IMR-90 (cell line): ENCODE measurements at regions not wholly inside any gene's neighbourhood (a gene's known extent, or its start where the extent isn't known, plus 50 kb on each side); places are given as distances from the start of the nearest gene placed in this dataset.

ENCODE experiments used
- ATAC-seq: fragments of 200-7000 bp; cut with Tn5 transposase; 2 replicates; pipeline ENCODE4 v1.9.1; 2020; ENCODE audit warnings: low read depth, mild to moderate bottlenecking, moderate library complexity
- BruUV-seq: library from RNA; stranded (reverse); fragments of 400-500 nt; replicated peaks from 2 replicates; lab custom pipeline; 2021; lab: Mats Ljungman, UMichigan
- CTCF ChIA-PET: fragments of 300-600 bp; formaldehyde crosslinking; extraction: SDS; loops from one replicate; lab custom pipeline; 2021; ENCODE audit warnings: antibody characterized with exemption; lab: Yijun Ruan, JAX
- POLR2A ChIA-PET: fragments of 300-600 bp; sonication (Branson Sonifier 250); formaldehyde crosslinking; loops from one replicate; lab custom pipeline; 2022; ENCODE audit warnings: antibody characterized with exemption; ENCODE audit not compliant: unreplicated experiment; lab: Charles Lee
- DNase-seq: peaks from one replicate; pipeline ENCODE4 v3.0.0; 2013
- H2AFZ ChIP-seq: replicated peaks from 2 replicates; pipeline ENCODE3; 2013; ENCODE audit warnings: low read length, mild to moderate bottlenecking; ENCODE audit not compliant: poor library complexity
- H2AK5ac ChIP-seq: 2 replicates; pipeline ENCODE4 v1.6.1; 2013; ENCODE audit warnings: low read depth, low read length, inconsistent platforms
- H2AK9ac ChIP-seq: replicated peaks from 2 replicates; pipeline ENCODE3; 2013; ENCODE audit warnings: mild to moderate bottlenecking, low read depth, low read length, moderate library complexity; ENCODE audit not compliant: poor library complexity
- H2BK120ac ChIP-seq: 2 replicates; pipeline ENCODE4 v1.6.1; 2013; ENCODE audit warnings: low read depth, low read length, inconsistent platforms
- H2BK15ac ChIP-seq: 3 replicates; pipeline ENCODE4 v1.6.1; 2013; ENCODE audit warnings: low read depth, low read length, inconsistent platforms
- H2BK20ac ChIP-seq: 2 replicates; pipeline ENCODE4 v1.6.1; 2013; ENCODE audit warnings: low read depth, mild to moderate bottlenecking, inconsistent platforms, low read length, moderate library complexity
- H2BK5ac ChIP-seq: 2 replicates; pipeline ENCODE4 v1.6.1; 2013; ENCODE audit warnings: mild to moderate bottlenecking, low read depth, low read length, inconsistent platforms; ENCODE audit not compliant: poor library complexity, severe bottlenecking
- H3K14ac ChIP-seq: replicated peaks from 2 replicates; pipeline ENCODE4 v1.6.1; 2013; ENCODE audit warnings: low read depth, low read length, inconsistent platforms
- H3K18ac ChIP-seq: 2 replicates; pipeline ENCODE4 v1.6.1; 2013; ENCODE audit warnings: low read depth, low read length, control low read depth
- H3K23ac ChIP-seq: 2 replicates; pipeline ENCODE4 v1.6.1; 2013; ENCODE audit warnings: low read depth, low read length, inconsistent platforms
- H3K27ac ChIP-seq: 2 replicates; pipeline ENCODE4 v1.5.1; 2013; ENCODE audit warnings: mild to moderate bottlenecking, control low read depth, low read length; ENCODE audit not compliant: insufficient read depth
- H3K27me3 ChIP-seq: 2 replicates; pipeline ENCODE4 v1.6.1; 2013; ENCODE audit warnings: low read length; ENCODE audit not compliant: control insufficient read depth, insufficient read depth
- H3K36me3 ChIP-seq: 2 replicates; pipeline ENCODE4 v1.6.1; 2013; ENCODE audit warnings: low read length, mixed read lengths; ENCODE audit not compliant: control insufficient read depth, insufficient read depth
- H3K4ac ChIP-seq: 2 replicates; pipeline ENCODE4 v1.6.1; 2013; ENCODE audit warnings: low read depth, low read length, inconsistent platforms
- H3K4me1 ChIP-seq: 2 replicates; pipeline ENCODE4 v1.6.1; 2013; ENCODE audit warnings: low read length, mixed read lengths; ENCODE audit not compliant: control insufficient read depth, insufficient read depth
- H3K4me2 ChIP-seq: 2 replicates; pipeline ENCODE4 v1.6.1; 2013; ENCODE audit warnings: low read depth, mild to moderate bottlenecking, control low read depth, low read length, moderate library complexity
- H3K4me3 ChIP-seq: 2 replicates; pipeline ENCODE4 v1.5.1; 2013; ENCODE audit warnings: low read depth, mild to moderate bottlenecking, control low read depth, low read length, moderate library complexity; ENCODE audit not compliant: insufficient read depth
- H3K56ac ChIP-seq: 2 replicates; pipeline ENCODE4 v1.6.1; 2013; ENCODE audit warnings: low read length, inconsistent platforms; ENCODE audit not compliant: insufficient read depth; ENCODE audit errors: extremely low read depth
- H3K79me1 ChIP-seq, 2 experiments: 2 replicates each; pipeline ENCODE4 v1.6.1; 2013; ENCODE audit warnings: low read length in 2 of 2, inconsistent platforms in 1 of 2, low read depth in 1 of 2
- H3K9ac ChIP-seq: 2 replicates; pipeline ENCODE4 v1.6.1; 2013; ENCODE audit warnings: low read depth, low read length, control low read depth
- H3K9me1 ChIP-seq: 2 replicates; pipeline ENCODE4 v1.6.1; 2013; ENCODE audit warnings: low read length, inconsistent platforms; ENCODE audit not compliant: insufficient read depth
- H3K9me3 ChIP-seq: 2 replicates; pipeline ENCODE4 v1.6.1; 2013; ENCODE audit warnings: low read length; ENCODE audit not compliant: control insufficient read depth, insufficient read depth
- H4K20me1 ChIP-seq: 2 replicates; pipeline ENCODE4 v1.6.1; 2013; ENCODE audit warnings: low read length, inconsistent platforms; ENCODE audit not compliant: insufficient read depth
- H4K5ac ChIP-seq: 2 replicates; pipeline ENCODE4 v1.6.1; 2013; ENCODE audit warnings: mild to moderate bottlenecking, low read depth, low read length, control low read depth
- H4K8ac ChIP-seq, 2 experiments: 2 replicates each; pipeline ENCODE4 v1.6.1; 2013; ENCODE audit warnings: low read depth in 2 of 2, low read length in 2 of 2, control low read depth in 1 of 2, inconsistent platforms in 1 of 2
- H4K91ac ChIP-seq: 2 replicates; pipeline ENCODE4 v1.6.1; 2013; ENCODE audit warnings: low read depth, low read length, inconsistent platforms; ENCODE audit not compliant: insufficient read depth
- BHLHE40 ChIP-seq: fragments of 150-350 bp; IDR thresholded peaks from 2 replicates; pipeline ENCODE4 v1.6.1; 2016; ENCODE audit warnings: mild to moderate bottlenecking, low read depth, low read length
- CEBPB ChIP-seq: IDR thresholded peaks from 2 replicates; pipeline ENCODE4 v1.6.1; 2012; ENCODE audit warnings: low read depth, low read length, improper control_type of control experiment
- CHD1 ChIP-seq: IDR thresholded peaks from 2 replicates; pipeline ENCODE4 v1.6.1; 2012; ENCODE audit warnings: low read depth, low read length, improper control_type of control experiment
- FOS ChIP-seq: fragments of 150-350 bp; IDR thresholded peaks from 2 replicates; pipeline ENCODE4 v1.6.1; 2016; ENCODE audit warnings: low read depth, low read length
- MAFK ChIP-seq: IDR thresholded peaks from 2 replicates; pipeline ENCODE4 v1.6.1; 2012; ENCODE audit warnings: low read depth, low read length, improper control_type of control experiment
- MAZ ChIP-seq: IDR thresholded peaks from 2 replicates; pipeline ENCODE4 v1.6.1; 2012; ENCODE audit warnings: low read depth, mild to moderate bottlenecking, low read length, improper control_type of control experiment, moderate library complexity, borderline replicate concordance
- MXI1 ChIP-seq: IDR thresholded peaks from 2 replicates; pipeline ENCODE4 v1.6.1; 2012; ENCODE audit warnings: low read depth, mild to moderate bottlenecking, low read length, moderate library complexity, borderline replicate concordance
- NFE2L2 ChIP-seq: fragments of 150-350 bp; IDR thresholded peaks from 2 replicates; pipeline ENCODE4 v1.6.1; 2016; ENCODE audit warnings: low read depth, mild to moderate bottlenecking, low read length
- POLR2A ChIP-seq: IDR thresholded peaks from 2 replicates; pipeline ENCODE4 v1.6.1; 2012; ENCODE audit warnings: mild to moderate bottlenecking, low read depth, low read length
- RAD21 ChIP-seq: IDR thresholded peaks from 2 replicates; pipeline ENCODE4 v1.6.1; 2012; ENCODE audit warnings: low read length, improper control_type of control experiment
- RCOR1 ChIP-seq: IDR thresholded peaks from 2 replicates; pipeline ENCODE4 v1.6.1; 2012; ENCODE audit warnings: mild to moderate bottlenecking, low read length, improper control_type of control experiment; ENCODE audit not compliant: insufficient replicate concordance
- RFX5 ChIP-seq: IDR thresholded peaks from 2 replicates; pipeline ENCODE4 v1.8.0; 2012; ENCODE audit warnings: low read depth, mild to moderate bottlenecking, low read length, moderate library complexity
- SMC3 ChIP-seq: fragments of 150-350 bp; IDR thresholded peaks from 2 replicates; pipeline ENCODE4 v1.6.1; 2016; ENCODE audit warnings: low read depth, mild to moderate bottlenecking, antibody characterized with exemption, low read length, moderate library complexity
- WGBS, 2 experiments: methylation state at CpG; one replicate each; pipeline versions ENCODE4 v1.1.5 to v1.1.7; 2013; ENCODE audit warnings: missing lambda C conversion rate in 2 of 2; ENCODE audit not compliant: insufficient read length in 1 of 2; ENCODE audit errors: extremely low coverage in 2 of 2; 5-methylcytosine and 5-hydroxymethylcytosine counted together
- dilution Hi-C: fragments of 300-500 bp; cut with HindIII; formaldehyde crosslinking; loops from one replicate; pipeline ENCODE4 v1.14.3; 2018; ENCODE audit warnings: low sequenced_read_pairs; ENCODE audit not compliant: unreplicated experiment
- in situ Hi-C: fragments of 300-500 bp; cut with MboI; formaldehyde crosslinking; loops from 3 replicates; pipeline ENCODE4 v1.14.3; 2019; ENCODE audit warnings: low sequenced_read_pairs, inconsistent platforms, mixed read lengths
- intact Hi-C: fragments of 100-400 bp; cut with micrococcal nuclease; formaldehyde crosslinking; loops from 2 replicates; pipeline ENCODE4 v1.10.0; 2022
- TF ChIP-seq, protein P1 (sequence below): conservative IDR thresholded peaks from 2 replicates; pipeline ENCODE4 v1.5.1; 2012; ENCODE audit warnings: mild to moderate bottlenecking, low read depth, low read length, improper control_type of control experiment
- TF ChIP-seq, protein P2 (sequence below): fragments of 150-350 bp; IDR thresholded peaks from 2 replicates; pipeline ENCODE4 v1.6.1; 2017; ENCODE audit warnings: mild to moderate bottlenecking, antibody characterized with exemption, low read length, low read depth
- TF ChIP-seq, protein P3 (sequence below): fragments of 150-350 bp; IDR thresholded peaks from 2 replicates; pipeline ENCODE4 v1.6.1; 2016; ENCODE audit warnings: low read depth, mild to moderate bottlenecking, low read length, moderate library complexity, borderline replicate concordance

DNA sequence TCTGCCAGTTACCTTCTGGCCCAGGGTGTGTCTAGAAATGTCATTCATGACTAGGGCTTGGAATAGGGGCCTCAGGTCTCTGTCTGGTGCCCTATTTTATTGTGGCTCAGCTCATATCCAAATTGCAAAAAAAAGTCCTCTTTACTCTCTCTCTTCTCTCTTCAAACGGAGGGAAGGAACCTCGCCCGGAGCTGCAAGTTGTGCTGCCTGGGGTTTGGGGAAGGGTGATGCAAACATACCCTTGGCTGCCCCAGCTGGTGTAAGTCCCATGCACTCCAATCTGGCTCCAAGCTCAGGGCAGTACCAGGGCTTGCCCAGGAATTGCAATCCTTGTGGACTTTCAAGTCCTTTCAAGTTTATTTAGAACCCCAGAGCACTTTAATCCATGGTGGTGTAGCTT is 549.6 kb downstream of the PCDH17 start:
- no CpG with 5 or more reads among the region's 3 CpGs for WGBS, 2 experiments
- POLR2A ChIA-PET = no interaction called here

More for the DNA sequence above, 549.6 kb downstream of the PCDH17 start:
- H2BK20ac ChIP-seq = no peak overlapping the region
- peaks cover 14% of the 10 kb centered on the region; the same call in 1 of the 2 replicates for H3K9me3 ChIP-seq
- no peak for ATAC-seq
- H3K9me1 ChIP-seq = no peaks in the 10 kb centered on the region
- intact Hi-C loops = no loop called here
- H4K5ac ChIP-seq = no peak overlapping the region
- no peak overlapping the region for H3K14ac ChIP-seq
- H3K9ac ChIP-seq = no peak overlapping the region
- H2AK5ac ChIP-seq = no peak overlapping the region
- no peak overlapping the region for H3K4me3 ChIP-seq
- no peaks in the 10 kb centered on the region for H3K27me3 ChIP-seq
- H3K56ac ChIP-seq = no peak overlapping the region
- BruUV-seq = no TSS peak
- dilution Hi-C loops = no loop called here
- no peak overlapping the region for H3K4me2 ChIP-seq
- no peaks in the 10 kb centered on the region for H4K20me1 ChIP-seq
- CTCF ChIA-PET = no interaction called here
- no peak overlapping the region for H2AFZ ChIP-seq
- H2AK9ac ChIP-seq = no peak overlapping the region
- no peak overlapping the region for H3K4ac ChIP-seq
- no peaks in the 10 kb centered on the region for H3K36me3 ChIP-seq
- no peak overlapping the region for H4K8ac ChIP-seq
- no peak for DNase-seq
- H3K27ac ChIP-seq = no peak overlapping the region
- H3K23ac ChIP-seq = no peak overlapping the region
- H3K4me1 ChIP-seq = no peaks in the 10 kb centered on the region
- H3K79me1 ChIP-seq = no peaks in the 10 kb centered on the region
- TF ChIP-seq NFE2L2 (no peak), CEBPB (no peak), FOS (no peak), SMC3 (no peak), MAZ (no peak), RAD21 (no peak), RFX5 (no peak), BHLHE40 (no peak), MAFK (no peak), POLR2A (no peak), MXI1 (no peak), CHD1 (no peak), RCOR1 (no peak)
- TF ChIP-seq, protein P1, sequence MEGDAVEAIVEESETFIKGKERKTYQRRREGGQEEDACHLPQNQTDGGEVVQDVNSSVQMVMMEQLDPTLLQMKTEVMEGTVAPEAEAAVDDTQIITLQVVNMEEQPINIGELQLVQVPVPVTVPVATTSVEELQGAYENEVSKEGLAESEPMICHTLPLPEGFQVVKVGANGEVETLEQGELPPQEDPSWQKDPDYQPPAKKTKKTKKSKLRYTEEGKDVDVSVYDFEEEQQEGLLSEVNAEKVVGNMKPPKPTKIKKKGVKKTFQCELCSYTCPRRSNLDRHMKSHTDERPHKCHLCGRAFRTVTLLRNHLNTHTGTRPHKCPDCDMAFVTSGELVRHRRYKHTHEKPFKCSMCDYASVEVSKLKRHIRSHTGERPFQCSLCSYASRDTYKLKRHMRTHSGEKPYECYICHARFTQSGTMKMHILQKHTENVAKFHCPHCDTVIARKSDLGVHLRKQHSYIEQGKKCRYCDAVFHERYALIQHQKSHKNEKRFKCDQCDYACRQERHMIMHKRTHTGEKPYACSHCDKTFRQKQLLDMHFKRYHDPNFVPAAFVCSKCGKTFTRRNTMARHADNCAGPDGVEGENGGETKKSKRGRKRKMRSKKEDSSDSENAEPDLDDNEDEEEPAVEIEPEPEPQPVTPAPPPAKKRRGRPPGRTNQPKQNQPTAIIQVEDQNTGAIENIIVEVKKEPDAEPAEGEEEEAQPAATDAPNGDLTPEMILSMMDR = no peak
- TF ChIP-seq, protein P2, sequence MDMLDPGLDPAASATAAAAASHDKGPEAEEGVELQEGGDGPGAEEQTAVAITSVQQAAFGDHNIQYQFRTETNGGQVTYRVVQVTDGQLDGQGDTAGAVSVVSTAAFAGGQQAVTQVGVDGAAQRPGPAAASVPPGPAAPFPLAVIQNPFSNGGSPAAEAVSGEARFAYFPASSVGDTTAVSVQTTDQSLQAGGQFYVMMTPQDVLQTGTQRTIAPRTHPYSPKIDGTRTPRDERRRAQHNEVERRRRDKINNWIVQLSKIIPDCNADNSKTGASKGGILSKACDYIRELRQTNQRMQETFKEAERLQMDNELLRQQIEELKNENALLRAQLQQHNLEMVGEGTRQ = no peak
- TF ChIP-seq, protein P3, sequence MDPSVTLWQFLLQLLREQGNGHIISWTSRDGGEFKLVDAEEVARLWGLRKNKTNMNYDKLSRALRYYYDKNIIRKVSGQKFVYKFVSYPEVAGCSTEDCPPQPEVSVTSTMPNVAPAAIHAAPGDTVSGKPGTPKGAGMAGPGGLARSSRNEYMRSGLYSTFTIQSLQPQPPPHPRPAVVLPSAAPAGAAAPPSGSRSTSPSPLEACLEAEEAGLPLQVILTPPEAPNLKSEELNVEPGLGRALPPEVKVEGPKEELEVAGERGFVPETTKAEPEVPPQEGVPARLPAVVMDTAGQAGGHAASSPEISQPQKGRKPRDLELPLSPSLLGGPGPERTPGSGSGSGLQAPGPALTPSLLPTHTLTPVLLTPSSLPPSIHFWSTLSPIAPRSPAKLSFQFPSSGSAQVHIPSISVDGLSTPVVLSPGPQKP = no peak
- no peak overlapping the region for H2BK5ac ChIP-seq
- H2BK15ac ChIP-seq = no peak overlapping the region
- in situ Hi-C loops = no loop called here
- H4K91ac ChIP-seq = no peak overlapping the region
- no peak overlapping the region for H2BK120ac ChIP-seq
- no peak overlapping the region for H3K18ac ChIP-seq
